HG03342 (cell line): ENCODE measurements at regions not wholly inside any gene's neighbourhood (a gene's known extent, or its start where the extent isn't known, plus 50 kb on each side); places are given as distances from the start of the nearest gene placed in this dataset.

Experiments used
- ATAC-seq: cut with Tn5 transposase; IDR thresholded peaks from one replicate; pipeline ENCODE4 v1.9.1; 2021; ENCODE audit warnings: mild to moderate bottlenecking, moderate library complexity; ENCODE audit not compliant: unreplicated experiment

GRCh38 chr14:62357362-62357761 is 595.1 kb downstream of the SNAPC1 start:
- ATAC-seq: no peak

DNA sequence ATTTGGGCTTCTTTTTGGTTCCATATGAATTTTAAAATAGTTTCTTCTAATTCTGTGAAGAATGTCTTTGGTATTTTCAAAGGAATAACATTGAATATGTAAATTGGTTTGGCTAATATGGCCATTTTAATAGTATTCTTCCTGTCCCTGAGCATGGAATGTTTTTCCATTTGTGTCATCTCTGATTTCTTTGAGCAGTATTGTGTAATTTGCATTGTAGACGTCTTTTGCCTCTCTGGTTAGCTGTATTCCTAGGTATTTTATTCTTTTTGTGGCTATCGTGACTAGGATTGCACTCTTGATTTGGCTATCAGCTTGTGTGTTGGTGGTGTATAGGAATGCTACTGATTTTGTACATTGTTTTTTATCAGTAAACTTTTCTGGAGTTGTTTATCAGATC is 601.9 kb downstream of the SNAPC1 start:
- ATAC-seq: no peak

- ATAC-seq: no peak
Measured at GRCh38 chr14:62364800-62365280, 602.6 kb downstream of the SNAPC1 start.

- ATAC-seq: no peak
Measured at GRCh38 chr14:62369919-62370560, 607.8 kb downstream of the SNAPC1 start.

DNA sequence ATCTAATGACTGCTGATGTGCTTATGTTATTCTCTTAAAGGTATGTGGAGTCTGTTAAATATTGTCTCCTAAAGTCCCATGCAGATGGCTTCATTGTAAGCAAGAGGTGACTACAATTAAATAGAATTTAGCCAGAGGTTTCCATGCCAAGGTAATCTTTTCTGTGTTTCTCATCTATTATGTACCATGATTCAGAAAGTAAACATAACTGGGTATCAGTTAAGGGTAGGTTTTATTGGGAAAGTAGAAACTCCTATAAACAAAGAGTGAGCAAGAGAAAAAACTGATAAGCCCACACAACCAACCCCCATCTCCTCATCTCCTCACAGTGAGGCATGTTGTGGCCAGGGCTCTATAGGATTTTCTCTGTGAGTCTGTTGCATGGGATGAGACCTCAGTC is 611.7 kb downstream of the SNAPC1 start:
- ATAC-seq: no peak

DNA sequence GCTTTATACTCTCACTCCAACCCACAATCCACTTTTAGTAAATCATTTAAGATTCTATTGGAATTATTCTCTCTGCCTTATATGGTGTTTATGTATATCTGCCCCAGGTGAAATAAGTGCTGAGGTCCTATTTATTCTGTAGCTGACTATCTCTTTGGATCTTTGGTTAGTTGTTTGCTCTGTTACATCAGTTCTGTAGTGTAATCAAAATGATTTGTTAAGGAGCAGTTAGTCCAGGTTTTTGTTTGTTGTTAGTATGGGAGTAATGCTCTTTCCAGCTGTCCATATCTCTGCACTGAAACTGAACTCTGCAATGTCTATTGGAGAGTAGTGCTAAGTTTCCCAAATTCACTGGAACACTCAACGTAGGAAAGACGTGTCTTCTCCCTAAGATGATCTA is 615.8 kb downstream of the SNAPC1 start:
- ATAC-seq: no peak

GRCh38 chr14:62381311-62382070 is 619.3 kb downstream of the SNAPC1 start:
- no peak for ATAC-seq

DNA sequence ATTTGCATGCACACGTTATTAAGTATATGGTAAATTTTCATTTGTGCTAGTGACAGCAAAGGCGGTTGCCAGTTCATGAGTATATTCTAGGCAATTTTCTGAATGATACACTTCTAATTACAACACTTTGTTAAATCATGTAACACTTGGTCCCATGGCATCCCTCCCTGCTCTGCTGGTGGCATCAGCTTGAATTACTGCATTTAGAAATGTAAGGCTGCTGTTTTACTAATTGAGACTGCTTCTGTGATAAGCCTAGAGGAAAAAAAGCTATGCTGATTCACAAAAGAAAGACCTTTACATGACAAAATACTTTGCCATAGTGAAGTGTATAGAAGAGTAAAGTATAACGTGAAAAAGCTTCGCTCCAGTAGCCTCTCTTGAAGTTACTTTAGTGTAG is 636.1 kb downstream of the KCNH5 start:
- no peak for ATAC-seq

DNA sequence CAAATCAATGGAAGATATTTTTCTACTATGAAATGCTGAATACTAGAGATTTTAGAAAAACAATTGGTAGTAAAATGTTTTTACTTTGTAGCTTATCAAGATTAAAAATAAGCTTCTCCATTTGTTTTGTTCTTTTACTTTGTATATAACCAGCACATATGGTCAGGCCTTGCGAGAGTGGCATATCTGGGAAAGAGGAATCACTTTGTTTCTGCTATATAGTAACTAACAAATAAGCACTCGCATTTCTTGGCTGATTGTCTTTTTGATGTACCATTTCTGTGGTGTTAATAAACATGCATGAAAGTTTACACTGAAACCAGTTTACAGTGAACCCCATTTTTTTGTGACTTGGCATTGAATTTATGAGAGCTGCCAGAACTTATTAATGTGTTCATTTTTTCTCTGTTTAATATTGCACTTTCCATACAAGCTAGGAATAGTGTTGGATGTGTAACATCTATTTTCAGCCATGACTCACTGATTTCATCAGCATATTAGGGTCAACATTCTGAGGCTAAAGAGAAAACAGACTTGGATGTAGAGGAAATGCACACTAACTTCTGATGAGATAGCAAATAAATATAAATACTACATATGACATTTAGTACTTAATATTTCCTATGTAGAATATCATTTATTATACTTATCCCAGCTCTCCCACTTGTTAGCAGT is 635.5 kb downstream of the KCNH5 start:
- ATAC-seq: no peak

DNA sequence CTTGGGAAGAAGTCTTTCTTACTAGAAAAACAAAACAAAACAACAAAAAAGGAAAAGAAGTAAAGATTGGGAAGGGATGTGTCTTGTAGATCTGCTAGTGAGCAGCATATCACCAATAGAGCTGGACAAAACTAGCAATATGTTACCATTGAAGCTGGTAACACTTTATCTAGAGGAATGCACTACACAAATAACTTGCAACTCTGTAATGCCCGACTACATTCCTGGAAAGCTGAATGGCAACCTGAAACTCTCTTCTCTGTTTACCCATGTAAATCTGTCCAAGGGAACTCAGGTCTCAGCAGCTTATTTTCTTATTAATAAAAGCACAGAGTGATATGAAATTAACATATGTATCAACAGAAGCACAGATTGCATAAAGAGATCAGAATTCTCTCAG is 624.4 kb downstream of the KCNH5 start:
- no peak for ATAC-seq

DNA sequence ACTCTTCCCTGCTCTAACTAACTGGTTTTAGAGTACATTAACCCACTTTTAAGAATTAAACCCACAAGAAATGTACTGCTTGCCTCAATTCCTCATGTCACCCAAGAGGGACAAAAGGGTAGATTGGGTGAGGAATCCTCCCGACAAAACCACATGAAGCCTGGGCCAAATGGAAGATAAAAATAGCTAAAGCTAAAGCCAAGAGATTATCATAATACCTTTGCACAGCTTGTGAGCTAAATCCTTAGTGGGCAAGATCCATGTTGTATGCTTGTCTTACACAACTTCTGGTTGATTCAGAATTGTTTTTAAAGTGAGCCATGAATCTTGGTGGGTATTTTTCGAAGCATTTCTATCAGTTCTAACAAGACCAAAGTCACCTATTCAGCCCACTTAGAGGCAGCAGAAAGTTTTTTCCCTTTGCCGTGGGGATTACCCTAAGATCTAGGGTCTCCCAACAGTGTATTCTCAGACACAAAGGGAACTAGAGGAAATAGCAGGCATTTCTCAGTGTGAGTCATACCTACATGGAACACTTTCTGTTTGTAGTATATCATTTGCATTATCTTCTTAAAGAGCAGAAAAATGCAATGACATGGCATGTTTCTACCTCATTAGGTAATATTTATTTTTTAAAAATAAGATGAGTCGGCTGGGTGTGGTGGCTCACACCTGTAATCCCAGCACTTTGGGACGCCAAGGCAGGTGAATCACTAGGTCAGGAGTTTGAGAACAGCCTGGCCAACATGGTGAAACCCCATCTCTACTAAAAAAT is 616.6 kb downstream of the KCNH5 start:
- no peak for ATAC-seq

DNA sequence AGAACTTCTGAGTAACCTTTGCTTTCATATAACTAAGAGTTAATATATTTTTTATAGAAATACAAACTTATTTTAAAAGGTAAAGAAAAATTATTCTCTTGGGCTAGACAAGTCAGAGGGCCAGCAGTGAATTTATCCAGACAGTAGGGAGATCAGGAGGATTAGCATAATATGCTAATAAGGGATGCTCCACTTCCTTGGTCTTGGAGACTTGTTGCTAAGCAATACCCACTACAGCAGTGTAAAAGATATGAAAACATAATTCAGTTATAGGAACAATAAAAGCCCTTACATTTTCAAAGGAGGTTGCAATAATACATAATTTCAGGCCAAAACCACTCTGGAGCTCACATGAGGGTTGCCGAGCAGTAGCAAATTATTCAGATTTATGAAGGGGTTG is 615.6 kb downstream of the KCNH5 start:
- no peak for ATAC-seq

- no peak for ATAC-seq
Measured at GRCh38 chr14:62431496-62431895, 613.8 kb downstream of the KCNH5 start.

DNA sequence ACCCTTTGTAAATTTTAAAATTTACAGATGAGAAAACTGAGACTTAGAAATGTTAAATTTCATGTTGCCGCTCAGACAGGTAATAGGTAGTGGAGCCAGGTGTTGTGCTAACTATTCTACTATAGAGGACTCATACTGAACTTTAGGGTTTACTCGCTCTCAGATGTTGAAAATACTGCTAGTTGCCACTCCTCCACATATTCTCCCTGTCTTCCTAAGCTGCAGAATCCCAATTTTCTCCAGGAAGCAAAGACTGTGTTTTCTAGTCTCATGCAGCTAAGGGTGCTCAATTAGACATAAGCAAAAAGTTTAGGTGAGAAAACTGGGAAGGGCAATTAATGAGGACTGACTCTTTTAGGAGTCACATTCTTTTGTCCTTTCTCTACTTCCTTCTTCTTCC is 612.3 kb downstream of the KCNH5 start:
- ATAC-seq: no peak

- no peak for ATAC-seq
Measured at GRCh38 chr14:62436261-62436660, 609.0 kb downstream of the KCNH5 start.

DNA sequence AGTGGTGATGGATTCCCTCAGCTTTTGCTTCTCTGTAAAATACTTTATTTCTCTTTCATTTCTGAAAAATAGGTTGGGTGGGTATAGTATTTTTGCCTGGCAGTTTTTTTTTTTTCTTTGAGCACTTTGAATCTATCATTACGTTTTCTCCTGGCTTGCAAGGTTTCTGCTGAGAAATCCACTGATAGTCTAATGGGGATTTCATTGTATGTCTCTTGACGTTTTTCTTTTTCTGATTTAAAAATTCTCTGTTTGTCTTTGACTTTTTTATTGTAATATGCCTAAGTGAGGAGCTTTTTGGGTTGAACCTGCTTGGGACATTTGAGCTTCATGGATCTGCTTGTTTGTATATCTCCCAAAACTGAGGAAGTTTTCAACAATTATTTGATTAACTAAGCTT is 606.0 kb downstream of the KCNH5 start:
- ATAC-seq: no peak

- ATAC-seq: no peak
Measured at GRCh38 chr14:62443796-62444195, 601.5 kb downstream of the KCNH5 start.

DNA sequence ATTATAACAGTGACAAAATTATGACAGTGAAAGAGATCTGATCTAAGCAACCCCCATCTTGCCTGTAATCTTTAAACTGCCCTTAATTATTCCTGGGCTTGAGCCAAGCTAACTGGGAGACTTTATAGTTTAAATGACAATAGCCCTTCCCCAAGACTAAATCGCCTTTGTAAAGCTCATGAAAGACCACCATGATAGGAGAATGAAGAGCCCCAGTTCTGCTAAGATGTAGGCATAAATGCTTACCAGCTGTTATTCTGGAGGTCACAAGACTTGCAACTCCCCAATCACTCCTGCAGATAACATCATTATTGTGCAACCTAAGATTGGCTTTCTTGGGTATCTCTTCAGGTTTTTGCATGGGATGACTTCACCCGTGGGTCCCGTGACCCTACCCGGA is 599.7 kb downstream of the KCNH5 start:
- ATAC-seq: no peak

GRCh38 chr14:62451221-62451620 is 594.0 kb downstream of the KCNH5 start:
- ATAC-seq: no peak

- ATAC-seq: no peak
Measured at GRCh38 chr14:62453226-62453625, 592.0 kb downstream of the KCNH5 start.

- ATAC-seq: no peak
Measured at GRCh38 chr14:62455446-62455845, 589.8 kb downstream of the KCNH5 start.
